Lower leg skin (tissue), 3 donors: ENCODE measurements at regions not wholly inside any gene's neighbourhood (a gene's known extent, or its start where the extent isn't known, plus 50 kb on each side); places are given as distances from the start of the nearest gene placed in this dataset.

ENCODE experiments used
- POLR2A ChIP-seq, 2 donors: fragments of 450-650 bp; IDR thresholded peaks; one replicate each; pipeline ENCODE4 v1.6.1; 2016 to 2017; ENCODE audit warnings: antibody characterized with exemption in 2 of 2, mild to moderate bottlenecking in 1 of 2, moderate library complexity in 1 of 2
- TF ChIP-seq, protein P1 (sequence below), 3 donors: fragments of 450-650 bp; IDR thresholded peaks; one replicate each; pipeline ENCODE4 v1.5.1; 2016; ENCODE audit warnings: antibody characterized with exemption in 3 of 3, mild to moderate bottlenecking in 3 of 3, moderate library complexity in 2 of 3

GRCh38 chr22:27495325-27495724, 306.2 kb downstream of the MN1 start:
- TF ChIP-seq, protein P1, sequence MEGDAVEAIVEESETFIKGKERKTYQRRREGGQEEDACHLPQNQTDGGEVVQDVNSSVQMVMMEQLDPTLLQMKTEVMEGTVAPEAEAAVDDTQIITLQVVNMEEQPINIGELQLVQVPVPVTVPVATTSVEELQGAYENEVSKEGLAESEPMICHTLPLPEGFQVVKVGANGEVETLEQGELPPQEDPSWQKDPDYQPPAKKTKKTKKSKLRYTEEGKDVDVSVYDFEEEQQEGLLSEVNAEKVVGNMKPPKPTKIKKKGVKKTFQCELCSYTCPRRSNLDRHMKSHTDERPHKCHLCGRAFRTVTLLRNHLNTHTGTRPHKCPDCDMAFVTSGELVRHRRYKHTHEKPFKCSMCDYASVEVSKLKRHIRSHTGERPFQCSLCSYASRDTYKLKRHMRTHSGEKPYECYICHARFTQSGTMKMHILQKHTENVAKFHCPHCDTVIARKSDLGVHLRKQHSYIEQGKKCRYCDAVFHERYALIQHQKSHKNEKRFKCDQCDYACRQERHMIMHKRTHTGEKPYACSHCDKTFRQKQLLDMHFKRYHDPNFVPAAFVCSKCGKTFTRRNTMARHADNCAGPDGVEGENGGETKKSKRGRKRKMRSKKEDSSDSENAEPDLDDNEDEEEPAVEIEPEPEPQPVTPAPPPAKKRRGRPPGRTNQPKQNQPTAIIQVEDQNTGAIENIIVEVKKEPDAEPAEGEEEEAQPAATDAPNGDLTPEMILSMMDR (IDR thresholded peaks at IDR 0.05): no peak
- no peak for TF ChIP-seq POLR2A (IDR thresholded peaks at IDR 0.05)
